ENCODE measurements at regions not wholly inside any gene's neighbourhood (a gene's known extent, or its start where the extent isn't known, plus 50 kb on each side); places are given as distances from the start of the nearest gene placed in this dataset.

- ATAC-seq: no peak
- Histone ChIP-seq H3K36me3 (replicated peaks in 1 of 2; ENCODE audit: insufficient read depth in 1 of 2, low read depth in 2 of 2) (no peaks in the 10 kb centered on the region), H3K27me3 (no peaks in the 10 kb centered on the region), H3K4me3 (no peak overlapping the region), H3K4me1 (no peaks in the 10 kb centered on the region), H3K9me3 (no peaks in the 10 kb centered on the region), H3K27ac (no peak overlapping the region)
- DNase-seq: no peak
- WGBS, 2 donors: 63 to 66% methylated on average over 3 of the region's 3 CpGs
- TF ChIP-seq CTCF (IDR thresholded peaks at IDR 0.05): no peak
- no peak for TF ChIP-seq POLR2A (IDR thresholded peaks at IDR 0.05)
- intact Hi-C loops (cut with DNase I): no loop called here
Observed at GRCh38 chr13:63026285-63026797, 1610.7 kb upstream of the PCDH20 start.

GRCh38 chr13:63025741-63026140 is 1610.1 kb upstream of the PCDH20 start:
- TF ChIP-seq POLR2A (IDR thresholded peaks at IDR 0.05): no peak
- TF ChIP-seq CTCF (IDR thresholded peaks at IDR 0.05): no peak
- H3K36me3 ChIP-seq (replicated peaks in 1 of 2; ENCODE audit: insufficient read depth in 1 of 2, low read depth in 2 of 2): no peaks in the 10 kb centered on the region
- no peak for DNase-seq
- H3K4me3 ChIP-seq: no peak overlapping the region
- no peaks in the 10 kb centered on the region for H3K4me1 ChIP-seq
- WGBS, 2 donors: 58 to 59% methylated on average over 1 of the region's 1 CpG
- no peaks in the 10 kb centered on the region for H3K9me3 ChIP-seq
- no peak for ATAC-seq
- H3K27ac ChIP-seq: no peak overlapping the region
- intact Hi-C loops (cut with DNase I): no loop called here
- H3K27me3 ChIP-seq: no peaks in the 10 kb centered on the region

DNA sequence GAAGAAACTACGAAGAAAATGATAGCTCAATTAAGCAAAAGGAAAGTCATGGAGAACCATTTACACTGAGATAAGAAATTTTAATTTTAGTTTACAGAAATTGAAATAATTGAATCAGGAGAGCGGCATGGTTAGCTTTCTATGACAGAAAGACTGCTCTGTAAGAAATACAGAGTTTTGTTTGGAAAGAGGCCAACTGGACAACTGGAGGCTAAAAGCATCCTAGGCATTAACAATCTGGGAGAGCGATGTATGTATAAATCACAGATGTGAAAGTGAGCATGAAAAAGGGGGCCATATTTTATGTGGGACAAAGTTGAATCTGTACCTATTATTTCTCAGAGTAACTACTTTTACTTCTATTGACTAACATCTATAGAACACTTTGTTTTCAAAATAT is 1608.8 kb upstream of the PCDH20 start:
- H3K4me1 ChIP-seq: no peaks in the 10 kb centered on the region
- intact Hi-C loops (cut with DNase I): no loop called here
- no peaks in the 10 kb centered on the region for H3K36me3 ChIP-seq (replicated peaks in 1 of 2; ENCODE audit: insufficient read depth in 1 of 2, low read depth in 2 of 2)
- no peaks in the 10 kb centered on the region for H3K27me3 ChIP-seq
- H3K9me3 ChIP-seq: no peaks in the 10 kb centered on the region
- DNase-seq (no peak), ATAC-seq (no peak)
- no peak for TF ChIP-seq POLR2A (IDR thresholded peaks at IDR 0.05)
- TF ChIP-seq CTCF (IDR thresholded peaks at IDR 0.05): no peak
- no peak overlapping the region for H3K27ac ChIP-seq
- H3K4me3 ChIP-seq: no peak overlapping the region
- WGBS, 2 donors: 68 to 81% methylated on average over 3 of the region's 3 CpGs

- 77 to 79% methylated on average over 2 of the region's 2 CpGs for WGBS, 2 donors
- Histone ChIP-seq H3K4me3 (no peak overlapping the region), H3K9me3 (peaks cover 0 to 10% (median 0%) of the 10 kb centered on the region in 3 donors), H3K27me3 (no peaks in the 10 kb centered on the region), H3K36me3 (replicated peaks in 1 of 2; ENCODE audit: insufficient read depth in 1 of 2, low read depth in 2 of 2) (no peaks in the 10 kb centered on the region), H3K27ac (no peak overlapping the region), H3K4me1 (no peaks in the 10 kb centered on the region)
- TF ChIP-seq CTCF (IDR thresholded peaks at IDR 0.05) (no peak), POLR2A (IDR thresholded peaks at IDR 0.05) (no peak)
- DNase-seq (no peak), ATAC-seq (no peak)
- intact Hi-C loops (cut with DNase I): no loop called here
Observed at GRCh38 chr13:63011996-63012395, 1596.3 kb upstream of the PCDH20 start.

DNA sequence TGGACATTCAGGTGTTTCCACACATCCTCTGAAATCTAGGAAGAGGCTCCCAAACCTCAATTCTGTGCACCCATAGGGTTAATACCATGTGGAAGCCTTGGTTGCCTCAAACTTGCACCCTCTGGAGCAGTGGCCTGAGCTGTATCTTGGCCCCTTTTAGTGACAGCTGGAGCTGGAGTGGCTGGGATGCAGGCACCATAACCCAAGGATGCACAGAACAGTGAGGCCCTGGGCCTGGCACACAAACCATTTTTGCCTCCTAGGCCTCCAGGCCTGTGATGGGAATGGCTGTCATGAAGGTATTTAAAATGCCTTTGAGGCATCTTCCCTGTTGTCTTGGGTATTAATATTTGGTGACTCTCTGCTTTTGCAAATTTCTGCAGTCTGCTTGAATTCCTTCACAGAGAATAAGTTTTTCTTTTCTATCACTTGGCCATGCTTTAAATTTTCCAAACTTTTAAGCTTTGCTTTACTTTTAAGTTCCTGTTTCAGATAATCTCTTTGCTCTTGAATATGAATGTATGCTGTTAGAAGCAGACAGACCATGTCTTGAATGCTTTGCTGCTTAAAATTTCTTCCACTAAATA is 1594.5 kb upstream of the PCDH20 start:
- no peaks in the 10 kb centered on the region for H3K36me3 ChIP-seq (replicated peaks in 1 of 2; ENCODE audit: insufficient read depth in 1 of 2, low read depth in 2 of 2)
- no peak overlapping the region for H3K27ac ChIP-seq
- intact Hi-C loops (cut with DNase I): no loop called here
- H3K9me3 ChIP-seq: peaks cover 0 to 10% (median 0%) of the 10 kb centered on the region in 3 donors
- no peak overlapping the region for H3K4me3 ChIP-seq
- no peaks in the 10 kb centered on the region for H3K27me3 ChIP-seq
- no peak for DNase-seq
- TF ChIP-seq CTCF (IDR thresholded peaks at IDR 0.05) (no peak), POLR2A (IDR thresholded peaks at IDR 0.05) (no peak)
- H3K4me1 ChIP-seq: no peaks in the 10 kb centered on the region
- no peak for ATAC-seq
